Nephron (organoid): ENCODE measurements at regions not wholly inside any gene's neighbourhood (a gene's known extent, or its start where the extent isn't known, plus 50 kb on each side); places are given as distances from the start of the nearest gene placed in this dataset.

ENCODE experiments used
- H3K27ac Mint-ChIP-seq, 3 experiments: 2 replicates each; pipeline ENCODE4 v1.8.0; 2020; ENCODE audit warnings: mixed read lengths in 3 of 3, mild to moderate bottlenecking in 2 of 3, moderate library complexity in 1 of 3
- H3K27me3 Mint-ChIP-seq: 2 replicates; pipeline ENCODE4 v1.8.0; 2021; ENCODE audit warnings: low read depth, mild to moderate bottlenecking, moderate library complexity, mixed read lengths
- H3K36me3 Mint-ChIP-seq: 2 replicates; pipeline ENCODE4 v1.8.0; 2020; ENCODE audit warnings: low read depth, mixed read lengths
- H3K4me1 Mint-ChIP-seq: 2 replicates; pipeline ENCODE4 v1.8.0; 2020; ENCODE audit warnings: mixed read lengths
- H3K4me3 Mint-ChIP-seq, 3 experiments: 2 replicates each; pipeline ENCODE4 v1.8.0; 2020; ENCODE audit warnings: mild to moderate bottlenecking in 3 of 3, mixed read lengths in 3 of 3, moderate library complexity in 2 of 3
- H3K9me3 Mint-ChIP-seq: 2 replicates; pipeline ENCODE4 v1.8.0; 2020; ENCODE audit warnings: mixed read lengths
- CTCF ChIP-seq, 3 experiments: fragments of 200-600 bp; sonication (generic); IDR thresholded peaks; one replicate each; pipeline ENCODE4 v1.5.0; 2021; ENCODE audit warnings: antibody characterized with exemption in 3 of 3; ENCODE audit not compliant: unreplicated experiment in 3 of 3

GRCh38 chr11:81487109-81487508, 1246.6 kb downstream of the FAM181B start:
- H3K36me3 Mint-ChIP-seq = no peaks in the 10 kb centered on the region
- H3K27me3 Mint-ChIP-seq = no peaks in the 10 kb centered on the region
- no peak overlapping the region for H3K27ac Mint-ChIP-seq
- TF ChIP-seq CTCF (IDR thresholded peaks at IDR 0.05; ENCODE audit: unreplicated experiment in 3 of 3) = no peak
- no peak overlapping the region for H3K4me3 Mint-ChIP-seq
- H3K4me1 Mint-ChIP-seq = no peaks in the 10 kb centered on the region
- H3K9me3 Mint-ChIP-seq = no peaks in the 10 kb centered on the region

GRCh38 chr11:81484196-81484595, 1249.5 kb downstream of the FAM181B start:
- H3K9me3 Mint-ChIP-seq = no peaks in the 10 kb centered on the region
- H3K4me1 Mint-ChIP-seq = no peaks in the 10 kb centered on the region
- no peak overlapping the region for H3K27ac Mint-ChIP-seq
- H3K27me3 Mint-ChIP-seq = no peaks in the 10 kb centered on the region
- no peaks in the 10 kb centered on the region for H3K36me3 Mint-ChIP-seq
- H3K4me3 Mint-ChIP-seq = no peak overlapping the region
- no peak for TF ChIP-seq CTCF (IDR thresholded peaks at IDR 0.05; ENCODE audit: unreplicated experiment in 3 of 3)

- Mint-ChIP-seq H3K4me3 (no peak overlapping the region), H3K9me3 (no peaks in the 10 kb centered on the region), H3K36me3 (no peaks in the 10 kb centered on the region)
Measured at GRCh38 chr11:81477277-81477676, 1256.4 kb downstream of the FAM181B start.

GRCh38 chr11:81476345-81476744, 1257.3 kb downstream of the FAM181B start:
- no peaks in the 10 kb centered on the region for H3K27me3 Mint-ChIP-seq
- H3K9me3 Mint-ChIP-seq = no peaks in the 10 kb centered on the region
- no peak for TF ChIP-seq CTCF (IDR thresholded peaks at IDR 0.05; ENCODE audit: unreplicated experiment in 3 of 3)
- no peak overlapping the region for H3K27ac Mint-ChIP-seq
- no peak overlapping the region for H3K4me3 Mint-ChIP-seq
- no peaks in the 10 kb centered on the region for H3K36me3 Mint-ChIP-seq
- no peaks in the 10 kb centered on the region for H3K4me1 Mint-ChIP-seq

More at GRCh38 chr11:81477277-81477676, 1256.4 kb downstream of the FAM181B start:
- Mint-ChIP-seq H3K27ac (no peak overlapping the region), H3K27me3 (no peaks in the 10 kb centered on the region), H3K4me1 (no peaks in the 10 kb centered on the region)
- TF ChIP-seq CTCF (IDR thresholded peaks at IDR 0.05; ENCODE audit: unreplicated experiment in 3 of 3) = no peak

GRCh38 chr11:81472646-81473045, 1261.0 kb downstream of the FAM181B start:
- Mint-ChIP-seq H3K4me1 (no peaks in the 10 kb centered on the region), H3K36me3 (no peaks in the 10 kb centered on the region), H3K9me3 (no peaks in the 10 kb centered on the region), H3K27ac (no peak overlapping the region), H3K4me3 (no peak overlapping the region), H3K27me3 (peaks cover 4% of the 10 kb centered on the region)
- TF ChIP-seq CTCF (IDR thresholded peaks at IDR 0.05; ENCODE audit: unreplicated experiment in 3 of 3) = no peak

- H3K36me3 Mint-ChIP-seq = no peaks in the 10 kb centered on the region
- no peaks in the 10 kb centered on the region for H3K9me3 Mint-ChIP-seq
- H3K4me1 Mint-ChIP-seq = no peaks in the 10 kb centered on the region
- no peak overlapping the region for H3K27ac Mint-ChIP-seq
- no peak overlapping the region for H3K4me3 Mint-ChIP-seq
- H3K27me3 Mint-ChIP-seq = peaks cover 4% of the 10 kb centered on the region
- TF ChIP-seq CTCF (IDR thresholded peaks at IDR 0.05; ENCODE audit: unreplicated experiment in 3 of 3) = no peak
Measured at GRCh38 chr11:81470446-81470845, 1263.2 kb downstream of the FAM181B start.
